Spleen (tissue), 11 donors: ENCODE measurements at regions not wholly inside any gene's neighbourhood (a gene's known extent, or its start where the extent isn't known, plus 50 kb on each side); places are given as distances from the start of the nearest gene placed in this dataset.

ENCODE experiments used
- DNase-seq: peaks from one replicate; pipeline ENCODE4 v3.0.0-alpha.2; 2020
- H3K27ac ChIP-seq, 8 donors: fragments of 200-600 bp; sonication (generic) in 7 of 8; 1 replicate in 4 of 8; 2 replicates in 4 of 8; pipeline versions ENCODE4 v1.5.0 to v1.8.0; 2016 to 2021; ENCODE audit warnings: inconsistent platforms in 4 of 8, mild to moderate bottlenecking in 4 of 8, moderate library complexity in 1 of 8
- H3K27me3 ChIP-seq, 7 donors: fragments of 200-600 bp; sonication (generic) in 6 of 7; replicated peaks in 1 of 7; 1 replicate in 4 of 7; 2 replicates in 3 of 7; pipeline versions ENCODE4 v1.5.0 to v1.8.0; 2016 to 2021; ENCODE audit warnings: inconsistent platforms in 3 of 7, mild to moderate bottlenecking in 1 of 7
- H3K36me3 ChIP-seq, 6 donors: fragments of 200-600 bp; sonication (generic) in 5 of 6; 1 replicate in 4 of 6; 2 replicates in 2 of 6; pipeline versions ENCODE4 v1.5.0 to v1.8.0; 2016 to 2021; ENCODE audit warnings: inconsistent platforms in 2 of 6
- H3K4me1 ChIP-seq, 6 donors: fragments of 200-600 bp; sonication (generic) in 5 of 6; 1 replicate in 3 of 6; 2 replicates in 3 of 6; pipeline versions ENCODE4 v1.5.0 to v1.8.0; 2016 to 2021; ENCODE audit warnings: inconsistent platforms in 3 of 6
- H3K4me3 ChIP-seq, 8 donors: fragments of 200-600 bp; sonication (generic) in 7 of 8; 1 replicate in 4 of 8; 2 replicates in 4 of 8; pipeline versions ENCODE4 v1.5.0 to v1.8.0; 2016 to 2021; ENCODE audit warnings: inconsistent platforms in 4 of 8, mild to moderate bottlenecking in 4 of 8, moderate library complexity in 2 of 8
- H3K9me3 ChIP-seq, 8 donors: fragments of 200-600 bp; sonication (generic) in 7 of 8; 1 replicate in 4 of 8; 2 replicates in 4 of 8; pipeline versions ENCODE4 v1.5.0 to v1.8.0; 2016 to 2021; ENCODE audit warnings: inconsistent platforms in 4 of 8
- POLR2A ChIP-seq, 3 donors: fragments of 450-650 bp; IDR thresholded peaks; one replicate each; pipeline ENCODE4 v1.5.1; 2017; ENCODE audit warnings: antibody characterized with exemption in 3 of 3, mild to moderate bottlenecking in 1 of 3
- POLR2AphosphoS5 ChIP-seq, 3 donors: sonication (generic); formaldehyde crosslinking; IDR thresholded peaks; one replicate each; pipeline ENCODE4 v1.5.1; 2017; ENCODE audit warnings: antibody characterized with exemption in 3 of 3
- WGBS, 5 donors: extraction: QIAGEN DNeasy Blood & Tissue Kit in 3 of 5; methylation state at CpG; one replicate each; pipeline versions ENCODE4 v1.1.5 to v1.1.7; 2013 to 2018; 5-methylcytosine and 5-hydroxymethylcytosine counted together
- intact Hi-C: fragments of 100-400 bp; cut with DNase I; formaldehyde crosslinking; loops from one replicate; pipeline ENCODE4 v1.15.0; 2023; ENCODE audit warnings: low total_unique reads
- TF ChIP-seq, protein P1 (sequence below), 11 experiments: fragments of 200-600 bp in 7 of 11; fragments of 450-650 bp in 4 of 11; sonication (generic) in 4 of 11; IDR thresholded peaks in 8 of 11; conservative IDR thresholded peaks in 3 of 11; 1 replicate in 7 of 11; 2 replicates in 4 of 11; pipeline versions ENCODE4 v1.4.0 to v1.8.0; 2016 to 2021; ENCODE audit warnings: antibody characterized with exemption in 11 of 11, inconsistent platforms in 4 of 11, mild to moderate bottlenecking in 1 of 11
- donor health status: healthy with polysubstance abuse.
- donor health status: DM: no; HTN: no; CAD: no; lungs with moderate emphysema.
- donor health status: DM: no; HTN: no; CAD: no.
- donor health status: Bipolar disorder and iron deficiency.
- donor health status: healthy.
- donor health status: DM: no; HTN: no; CAD: no.
- donor health status: DM: yes; HTN: yes; CAD: no.

DNA sequence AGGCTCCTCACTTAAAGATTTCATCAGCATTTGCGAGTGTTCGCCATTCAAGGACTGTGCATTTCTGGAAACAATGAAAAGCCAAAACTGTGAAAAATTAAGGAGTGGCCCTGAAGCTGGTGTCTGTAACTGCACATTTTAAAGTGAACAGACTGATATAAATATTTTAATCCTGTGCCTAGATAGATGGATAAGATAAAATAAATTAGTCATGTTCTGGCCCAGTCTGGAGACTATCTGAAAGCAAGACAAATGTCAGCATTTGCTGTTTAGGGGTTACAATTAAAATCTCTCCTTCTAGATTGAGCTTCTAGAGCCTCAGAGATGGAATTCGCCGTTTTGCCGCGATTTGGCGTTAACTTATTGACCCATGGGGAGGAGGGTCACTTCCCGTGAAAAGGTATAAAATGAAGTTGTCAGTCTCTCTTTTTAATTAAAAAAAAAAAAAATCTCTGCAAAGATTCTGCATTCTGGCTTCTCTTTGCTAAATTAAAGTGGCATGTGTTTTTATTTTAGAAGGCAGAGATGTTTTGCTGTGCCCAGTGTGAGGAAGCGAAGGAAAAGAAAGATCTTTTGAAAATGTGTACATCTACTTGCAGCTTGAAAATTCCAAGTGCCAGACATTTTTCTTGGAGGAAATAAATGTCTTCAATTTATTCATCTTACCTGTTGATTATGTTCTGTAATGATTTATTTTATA is 79.7 kb upstream of the WNT7B start:
- H3K9me3 ChIP-seq = no peaks in the 10 kb centered on the region
- intact Hi-C loops = no loop called here
- H3K36me3 ChIP-seq = peaks cover 0 to 16% (median 0%) of the 10 kb centered on the region in 6 donors
- DNase-seq = no peak
- H3K27me3 ChIP-seq = no peaks in the 10 kb centered on the region
- peak overlapping the region; percentile 97 to 99 (median 98) for H3K27ac ChIP-seq
- WGBS, 5 donors = 62 to 76% (median 68%) methylated on average over 9 of the region's 9 CpGs
- H3K4me3 ChIP-seq = peak overlapping the region in 3 of 8 donors; percentile 1 to 88 (median 63)
- peaks cover 45 to 100% (median 83%) of the 10 kb centered on the region in 6 donors for H3K4me1 ChIP-seq
- no peak for TF ChIP-seq POLR2AphosphoS5 (IDR thresholded peaks at IDR 0.05)
- TF ChIP-seq, protein P1, sequence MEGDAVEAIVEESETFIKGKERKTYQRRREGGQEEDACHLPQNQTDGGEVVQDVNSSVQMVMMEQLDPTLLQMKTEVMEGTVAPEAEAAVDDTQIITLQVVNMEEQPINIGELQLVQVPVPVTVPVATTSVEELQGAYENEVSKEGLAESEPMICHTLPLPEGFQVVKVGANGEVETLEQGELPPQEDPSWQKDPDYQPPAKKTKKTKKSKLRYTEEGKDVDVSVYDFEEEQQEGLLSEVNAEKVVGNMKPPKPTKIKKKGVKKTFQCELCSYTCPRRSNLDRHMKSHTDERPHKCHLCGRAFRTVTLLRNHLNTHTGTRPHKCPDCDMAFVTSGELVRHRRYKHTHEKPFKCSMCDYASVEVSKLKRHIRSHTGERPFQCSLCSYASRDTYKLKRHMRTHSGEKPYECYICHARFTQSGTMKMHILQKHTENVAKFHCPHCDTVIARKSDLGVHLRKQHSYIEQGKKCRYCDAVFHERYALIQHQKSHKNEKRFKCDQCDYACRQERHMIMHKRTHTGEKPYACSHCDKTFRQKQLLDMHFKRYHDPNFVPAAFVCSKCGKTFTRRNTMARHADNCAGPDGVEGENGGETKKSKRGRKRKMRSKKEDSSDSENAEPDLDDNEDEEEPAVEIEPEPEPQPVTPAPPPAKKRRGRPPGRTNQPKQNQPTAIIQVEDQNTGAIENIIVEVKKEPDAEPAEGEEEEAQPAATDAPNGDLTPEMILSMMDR (IDR thresholded peaks at IDR 0.05 in 8 of 11, conservative IDR thresholded peaks at IDR 0.05 in 3 of 11) = no peak
- no peak for TF ChIP-seq POLR2A (IDR thresholded peaks at IDR 0.05)

DNA sequence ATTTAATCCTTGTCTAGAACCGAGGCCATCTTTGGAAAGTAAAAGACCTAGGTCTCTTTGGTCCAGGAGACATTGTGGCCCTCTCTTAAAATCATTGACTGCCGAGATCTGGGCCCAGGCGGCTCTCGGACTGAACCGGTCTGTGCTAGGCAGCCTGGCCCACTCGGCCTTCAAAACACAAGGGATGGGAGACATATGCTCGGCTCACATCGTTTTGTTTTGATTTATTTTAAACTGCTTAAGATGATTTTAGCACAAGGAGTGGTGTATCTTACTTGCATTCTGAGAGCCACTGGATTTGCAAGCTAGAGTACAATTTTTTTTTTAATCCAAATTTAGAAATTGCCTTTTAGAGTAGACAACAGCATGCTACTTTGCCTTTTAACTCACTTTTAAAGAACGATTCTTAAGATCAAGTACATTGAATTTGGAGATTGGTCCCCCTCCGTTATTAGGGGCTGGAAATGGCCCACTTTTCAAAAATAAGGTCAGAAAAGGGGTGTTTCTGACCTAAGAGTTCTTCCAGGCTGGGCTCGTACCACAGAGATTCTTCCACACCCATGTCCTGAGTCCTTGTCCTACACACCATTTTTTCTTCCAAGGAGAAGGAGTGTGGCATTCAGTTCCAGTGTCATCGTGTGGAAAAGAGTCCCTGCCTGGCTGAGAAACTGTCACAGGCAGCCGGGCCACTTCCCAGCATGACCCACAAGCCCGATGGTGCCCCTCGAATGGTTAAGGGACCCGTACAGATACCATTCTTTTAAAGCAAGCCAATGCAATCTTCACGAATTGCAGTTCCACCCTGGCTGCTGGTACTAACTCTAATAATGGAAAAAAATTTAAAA is 80.5 kb upstream of the WNT7B start:
- peak in 1 of 3 donors; percentile 10 for TF ChIP-seq POLR2AphosphoS5 (IDR thresholded peaks at IDR 0.05)
- TF ChIP-seq POLR2A (IDR thresholded peaks at IDR 0.05) = no peak
- TF ChIP-seq, protein P1 (IDR thresholded peaks at IDR 0.05 in 8 of 11, conservative IDR thresholded peaks at IDR 0.05 in 3 of 11) = no peak
- H3K4me3 ChIP-seq = peak overlapping the region in 3 of 8 donors; percentile 7 to 63 (median 42)
- DNase-seq = peak; percentile 57
- no peaks in the 10 kb centered on the region for H3K9me3 ChIP-seq
- peaks cover 37 to 100% (median 82%) of the 10 kb centered on the region in 6 donors for H3K4me1 ChIP-seq
- WGBS, 5 donors = 43 to 55% (median 50%) methylated on average over 17 of the region's 17 CpGs
- intact Hi-C loops = no loop called here
- peaks cover 0 to 23% (median 0%) of the 10 kb centered on the region in 6 donors for H3K36me3 ChIP-seq
- peak overlapping the region; percentile 97 to 99 (median 98) for H3K27ac ChIP-seq
- H3K27me3 ChIP-seq = no peaks in the 10 kb centered on the region

DNA sequence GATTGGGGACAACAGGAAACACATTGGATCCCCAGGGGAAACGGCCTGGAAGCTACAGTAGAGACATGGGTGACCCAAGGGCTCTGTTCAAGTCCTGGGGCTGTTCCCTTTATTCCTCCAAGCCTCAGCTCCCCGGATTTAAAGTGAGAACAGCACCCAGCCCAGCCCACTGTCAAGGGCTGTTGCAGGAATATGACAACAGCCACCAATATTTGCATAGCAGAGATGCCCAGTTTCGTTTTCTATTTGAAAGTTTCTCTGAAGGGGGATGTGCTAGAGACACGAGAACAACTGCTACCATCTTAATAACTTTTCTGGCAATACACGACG is 81.1 kb upstream of the WNT7B start:
- H3K4me1 ChIP-seq = peaks cover 34 to 100% (median 82%) of the 10 kb centered on the region in 6 donors
- H3K27ac ChIP-seq = peak overlapping the region; percentile 97 to 99 (median 98)
- DNase-seq = peak; percentile 80
- peaks cover 0 to 26% (median 0%) of the 10 kb centered on the region in 6 donors for H3K36me3 ChIP-seq
- H3K4me3 ChIP-seq = peak overlapping the region in 3 of 8 donors; percentile 4 to 42 (median 7)
- TF ChIP-seq POLR2AphosphoS5 (IDR thresholded peaks at IDR 0.05) = peak in 2 of 3 donors; percentile 55 to 73
- TF ChIP-seq, protein P1 (IDR thresholded peaks at IDR 0.05 in 8 of 11, conservative IDR thresholded peaks at IDR 0.05 in 3 of 11) = no peak
- TF ChIP-seq POLR2A (IDR thresholded peaks at IDR 0.05) = peak in 1 of 3 donors; percentile 63
- intact Hi-C loops = no loop called here
- WGBS, 5 donors = 1 to 12% (median 2%) methylated on average over 6 of the region's 6 CpGs
- no peaks in the 10 kb centered on the region for H3K27me3 ChIP-seq
- H3K9me3 ChIP-seq = no peaks in the 10 kb centered on the region
